C4-2B (cell line): ENCODE measurements at regions not wholly inside any gene's neighbourhood (a gene's known extent, or its start where the extent isn't known, plus 50 kb on each side); places are given as distances from the start of the nearest gene placed in this dataset.

ENCODE experiments used
- CTCF ChIP-seq: fragments of 450-650 bp; conservative IDR thresholded peaks from 2 replicates; pipeline ENCODE4 v1.5.1; 2017; ENCODE audit warnings: mild to moderate bottlenecking
- ZFX ChIP-seq: fragments of 450-650 bp; IDR thresholded peaks from 2 replicates; pipeline ENCODE4 v1.6.1; 2017

GRCh38 chr15:94620632-94621031, 389.3 kb downstream of the MCTP2 start:
- TF ChIP-seq CTCF (no peak), ZFX (no peak)
